GM10266 (cell line): ENCODE measurements at regions not wholly inside any gene's neighbourhood (a gene's known extent, or its start where the extent isn't known, plus 50 kb on each side); places are given as distances from the start of the nearest gene placed in this dataset.
"Not testable (repeated sequence)": the region's sequence is repeated elsewhere in the genome, so short reads cannot be mapped to it uniquely, and the experiment has no call there.

Experiments
- DNase-seq: peaks from one replicate; pipeline ENCODE4 v3.0.0; 2012; ENCODE audit errors: extremely low spot score
- CTCF ChIP-seq: IDR thresholded peaks from 2 replicates; pipeline ENCODE4 v1.5.1; 2012; ENCODE audit warnings: mild to moderate bottlenecking, low read depth; ENCODE audit not compliant: control insufficient read depth, insufficient read depth; ENCODE audit errors: missing control alignments

DNA sequence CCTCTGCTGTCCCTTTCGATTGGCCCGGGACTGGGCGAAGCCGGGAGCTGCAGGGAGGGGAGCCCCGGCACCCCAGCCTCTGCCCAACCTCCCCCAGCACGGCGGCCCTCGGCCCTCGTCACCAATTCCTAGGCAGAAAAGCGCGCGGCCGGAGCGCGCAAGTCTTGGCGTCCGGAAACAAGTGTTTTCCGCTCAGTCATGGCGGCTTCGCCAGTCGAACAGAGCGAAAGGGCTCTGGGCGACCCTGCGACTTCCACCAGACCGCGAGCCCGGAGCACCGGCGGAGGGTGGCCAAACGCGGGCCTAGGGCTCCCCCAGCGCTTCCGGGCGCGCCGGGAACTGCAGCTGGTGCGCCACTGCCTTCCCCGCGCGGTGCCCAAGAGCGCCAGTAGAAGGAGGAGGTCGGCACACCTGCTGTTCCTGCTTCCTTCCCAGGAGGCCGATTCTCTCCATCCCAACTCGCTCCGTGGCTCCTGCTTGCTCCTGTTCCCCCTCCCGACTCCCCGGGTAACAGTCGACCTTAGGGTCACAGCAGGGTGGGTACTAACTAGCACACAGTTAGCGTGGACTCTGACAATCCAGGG is 729.9 kb downstream of the ZWINT start:
- peak; percentile 36 for DNase-seq

DNA sequence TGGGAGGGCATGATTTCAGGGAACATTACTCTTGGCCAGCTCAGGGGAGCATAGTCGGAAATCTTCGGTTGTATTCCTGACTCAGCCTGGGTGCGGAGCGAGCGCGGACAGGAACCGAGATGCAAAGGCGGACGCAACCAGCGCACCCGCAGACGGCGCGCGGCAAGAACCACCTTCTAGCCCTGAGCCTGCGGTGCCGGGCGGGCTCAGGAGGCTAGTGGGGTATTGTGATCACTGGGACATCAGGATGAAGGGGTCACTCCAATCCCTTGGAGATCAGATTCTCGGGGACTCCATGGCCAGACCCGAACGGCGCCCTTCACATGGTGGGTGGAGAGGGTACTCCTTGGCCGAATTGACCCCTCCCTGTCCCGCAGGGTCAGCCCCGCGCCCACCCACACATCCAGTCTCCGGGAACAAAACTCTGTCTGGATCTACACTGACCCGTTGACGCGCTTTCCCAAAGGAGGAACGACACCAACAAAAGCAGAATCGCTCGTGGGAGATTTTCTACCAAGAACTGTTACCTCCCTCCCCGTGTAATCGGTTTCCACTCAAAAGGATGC is 730.5 kb downstream of the ZWINT start:
- DNase-seq: no peak
- TF ChIP-seq CTCF: no peak

More for the DNA sequence above, 729.9 kb downstream of the ZWINT start:
- TF ChIP-seq CTCF: peak; percentile 59

DNA sequence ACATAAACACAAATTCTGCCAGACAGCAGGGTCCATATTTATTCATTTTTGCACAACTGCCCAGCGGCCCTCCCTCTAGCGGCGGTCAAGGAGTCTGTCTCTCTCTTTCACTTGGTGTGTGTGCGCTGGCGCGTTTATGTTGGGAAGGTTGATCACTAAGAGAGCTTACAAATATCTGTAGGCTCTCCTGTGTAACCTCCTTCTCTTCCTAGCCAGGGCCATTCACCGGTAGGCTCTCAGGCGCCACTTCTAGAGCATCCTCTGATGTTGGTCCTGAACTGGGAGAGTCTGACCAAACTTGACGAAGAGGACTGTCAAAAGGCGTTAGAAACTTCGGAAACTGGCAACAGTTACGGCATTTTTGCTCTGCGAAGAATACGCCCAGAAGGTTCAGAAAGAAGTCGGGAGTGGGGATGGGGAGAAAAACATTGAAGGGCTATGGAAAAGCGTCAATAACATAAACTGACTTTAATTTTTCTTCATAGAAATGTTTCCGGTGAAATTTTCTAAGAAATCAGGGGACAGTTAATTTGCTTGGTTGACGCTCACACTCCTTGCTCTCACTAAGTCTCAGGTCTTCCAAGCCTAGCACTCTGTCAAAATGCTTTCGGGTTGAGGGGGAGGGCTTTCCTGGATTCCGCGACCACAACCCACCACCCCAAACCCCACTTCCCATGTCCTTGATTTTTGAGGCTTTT is 731.1 kb downstream of the ZWINT start:
- no peak for DNase-seq
- TF ChIP-seq CTCF: peak; percentile 39

DNA sequence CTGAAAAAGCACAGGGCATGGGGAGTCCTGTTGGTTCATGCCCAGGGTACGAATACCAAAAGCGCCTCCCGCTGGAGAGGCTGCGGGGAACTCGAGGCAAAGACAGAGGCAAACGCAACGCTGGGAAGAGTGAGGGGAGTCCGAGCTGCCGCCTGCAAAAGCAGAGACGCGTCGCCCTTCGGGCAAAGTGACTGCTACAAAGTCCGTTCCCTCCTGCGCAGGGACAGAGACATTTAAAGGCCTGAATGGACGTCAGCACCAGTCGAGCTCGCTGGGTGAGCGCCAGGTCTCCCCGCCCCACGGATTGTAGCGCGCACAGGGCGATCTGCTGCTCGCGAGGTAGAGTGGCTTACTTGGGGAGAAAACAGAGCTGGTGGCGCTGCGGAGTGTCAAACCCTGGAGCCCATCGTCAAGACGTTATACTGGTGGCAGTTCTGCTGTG is 732.8 kb downstream of the ZWINT start:
- no peak for DNase-seq
- TF ChIP-seq CTCF: no peak

- no peak for TF ChIP-seq CTCF
- DNase-seq: no peak
Measured at GRCh38 chr10:55627501-55628051, 733.5 kb downstream of the ZWINT start.

GRCh38 chr10:55601690-55602478 is 759.2 kb downstream of the ZWINT start:
- DNase-seq: not testable (repeated sequence)

DNA sequence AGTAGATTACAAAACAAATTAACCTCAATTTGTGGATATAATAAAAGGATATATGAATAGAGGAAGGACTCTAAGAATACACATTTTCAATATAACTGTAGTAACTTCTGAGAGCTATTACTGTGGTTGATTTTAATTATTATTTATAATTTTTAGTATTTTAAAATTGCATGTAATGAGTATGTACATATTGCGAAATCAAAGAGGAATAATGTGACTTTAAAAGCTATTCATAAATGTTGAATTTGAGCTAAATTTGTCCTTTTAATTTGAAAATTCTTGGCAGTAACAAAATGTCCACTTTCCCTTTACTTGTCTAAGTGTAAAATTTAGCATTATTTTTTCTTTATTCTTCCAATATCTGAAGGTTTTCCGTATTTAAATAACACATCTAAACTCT is 750.6 kb upstream of the PCDH15 start:
- no peak for DNase-seq
- no peak for TF ChIP-seq CTCF
